K562 (cell line): ENCODE measurements at regions not wholly inside any gene's neighbourhood (a gene's known extent, or its start where the extent isn't known, plus 50 kb on each side); places are given as distances from the start of the nearest gene placed in this dataset.

Experiments used
- ATF6 ChIP-seq: sonication (generic); formaldehyde crosslinking; IDR thresholded peaks from 2 replicates; pipeline ENCODE4 v1.4.0; 2020; ENCODE audit warnings: mild to moderate bottlenecking, missing genetic modification reagents
- E2F5 ChIP-seq: sonication (generic); formaldehyde crosslinking; IDR thresholded peaks from 2 replicates; pipeline ENCODE4 v1.8.0; 2022; ENCODE audit warnings: mild to moderate bottlenecking, missing genetic modification reagents
- SP2 ChIP-seq: IDR thresholded peaks from 2 replicates; pipeline ENCODE4 v1.6.1; 2011; ENCODE audit warnings: mild to moderate bottlenecking, low read depth, low read length, moderate library complexity; ENCODE audit not compliant: poor library complexity, severe bottlenecking; ENCODE audit errors: extremely low read depth
- SPI1 ChIP-seq: IDR thresholded peaks from 2 replicates; pipeline ENCODE4 v1.6.1; 2011; ENCODE audit warnings: low read depth, low read length, control low read depth, borderline replicate concordance

GRCh38 chr10:109743574-109743973 lies 179.7 kb downstream of the XPNPEP1 start:
- TF ChIP-seq SPI1 (no peak), ATF6 (no peak), E2F5 (CRISPR knock-in tag) (no peak), SP2 (no peak)
